ENCODE measurements at regions not wholly inside any gene's neighbourhood (a gene's known extent, or its start where the extent isn't known, plus 50 kb on each side); places are given as distances from the start of the nearest gene placed in this dataset.

GRCh38 chr6:19002976-19003560 is 615.9 kb downstream of the RNF144B start:
- H2AFZ ChIP-seq (ENCODE audit: control insufficient read depth, low read depth, low read length) = no peak overlapping the region
- 4% methylated on average over 1 of the region's 1 CpG for WGBS (ENCODE audit: insufficient coverage, insufficient replicate concordance, low lambda C conversion rate, missing lambda C conversion rate)
- DNase-seq (ENCODE audit: low read depth, low spot score) (no peak), FAIRE-seq (no peak), ATAC-seq (no peak)
- no peak overlapping the region for H3K9ac ChIP-seq (ENCODE audit: control insufficient read depth, insufficient read depth, low read length)
- ChIA-PET SMC1A (ENCODE audit: uncharacterized antibody, unreplicated experiment) (no interaction called here), POLR2A (no interaction called here), RAD21 (ENCODE audit: unreplicated experiment) (no interaction called here), CTCF (no interaction called here)
- H3K4me2 ChIP-seq (ENCODE audit: control insufficient read depth, insufficient read depth) = no peak overlapping the region
- in situ Hi-C loops (cut with MboI) (loop anchor here (25.0 kb wide), 1 partner anchor 1509 kb away; no protein-coding TSS in a partner anchor), intact Hi-C loops (cut with micrococcal nuclease; ENCODE audit: unreplicated experiment) (no loop called here)
- H4K20me1 ChIP-seq (ENCODE audit: control insufficient read depth, insufficient read depth) = no peaks in the 10 kb centered on the region
- TF ChIP-seq BACH1 (IDR thresholded peaks at IDR 0.05; ENCODE audit: borderline replicate concordance) (no peak), SKIL (IDR thresholded peaks at IDR 0.05; ENCODE audit: low read depth, poor library complexity, severe bottlenecking) (no peak)
- H3K36me3 ChIP-seq (ENCODE audit: control insufficient read depth in 2 of 2, insufficient read depth in 2 of 2, low read length in 1 of 2) = no peaks in the 10 kb centered on the region
- no peaks in the 10 kb centered on the region for H3K79me2 ChIP-seq (ENCODE audit: control insufficient read depth, insufficient read depth, low read length)
- H3K27ac ChIP-seq (ENCODE audit: control insufficient read depth, insufficient read depth) = no peak overlapping the region
- H3K9me3 ChIP-seq (replicated peaks; ENCODE audit: control insufficient read depth, insufficient read depth, low read length) = no peaks in the 10 kb centered on the region
- H3K27me3 ChIP-seq (replicated peaks in 1 of 2; ENCODE audit: control insufficient read depth in 2 of 2, insufficient read depth in 2 of 2, low read length in 1 of 2) = no peaks in the 10 kb centered on the region
- H3K4me1 ChIP-seq (ENCODE audit: control insufficient read depth, insufficient read depth, low read length) = no peaks in the 10 kb centered on the region
- BruUV-seq (replicated peaks) = no TSS peak
- H3K4me3 ChIP-seq = no peak overlapping the region

GRCh38 chr6:19004176-19004575 is 617.0 kb downstream of the RNF144B start:
- SMC1A ChIA-PET (ENCODE audit: uncharacterized antibody, unreplicated experiment) = no interaction called here
- 1% methylated on average over 4 of the region's 4 CpGs for WGBS (ENCODE audit: insufficient coverage, insufficient replicate concordance, low lambda C conversion rate, missing lambda C conversion rate)
- ATAC-seq (no peak), FAIRE-seq (no peak), DNase-seq (ENCODE audit: low read depth, low spot score) (no peak)
- Histone ChIP-seq H3K4me2 (ENCODE audit: control insufficient read depth, insufficient read depth) (no peak overlapping the region), H4K20me1 (ENCODE audit: control insufficient read depth, insufficient read depth) (no peaks in the 10 kb centered on the region), H3K36me3 (ENCODE audit: control insufficient read depth in 2 of 2, insufficient read depth in 2 of 2, low read length in 1 of 2) (no peaks in the 10 kb centered on the region), H3K9me3 (replicated peaks; ENCODE audit: control insufficient read depth, insufficient read depth, low read length) (no peaks in the 10 kb centered on the region), H2AFZ (ENCODE audit: control insufficient read depth, low read depth, low read length) (no peak overlapping the region), H3K9ac (ENCODE audit: control insufficient read depth, insufficient read depth, low read length) (no peak overlapping the region), H3K27ac (ENCODE audit: control insufficient read depth, insufficient read depth) (no peak overlapping the region), H3K4me1 (ENCODE audit: control insufficient read depth, insufficient read depth, low read length) (no peaks in the 10 kb centered on the region), H3K4me3 (no peak overlapping the region), H3K79me2 (ENCODE audit: control insufficient read depth, insufficient read depth, low read length) (no peaks in the 10 kb centered on the region), H3K27me3 (replicated peaks in 1 of 2; ENCODE audit: control insufficient read depth in 2 of 2, insufficient read depth in 2 of 2, low read length in 1 of 2) (no peaks in the 10 kb centered on the region)
- BruUV-seq (replicated peaks) = no TSS peak
- RAD21 ChIA-PET (ENCODE audit: unreplicated experiment) = no interaction called here
- intact Hi-C loops (cut with micrococcal nuclease; ENCODE audit: unreplicated experiment) = no loop called here
- POLR2A ChIA-PET = no interaction called here
- in situ Hi-C loops (cut with MboI) = loop anchor here (25.0 kb wide), 1 partner anchor 1508 kb away; no protein-coding TSS in a partner anchor
- no peak for TF ChIP-seq ASH2L (IDR thresholded peaks at IDR 0.05; ENCODE audit: borderline replicate concordance, low read depth)
- no peak for TF ChIP-seq IKZF2 (IDR thresholded peaks at IDR 0.05)
- no peak for TF ChIP-seq MTA2 (IDR thresholded peaks at IDR 0.05; ENCODE audit: low read depth)
- TF ChIP-seq TAF1 (IDR thresholded peaks at IDR 0.05; ENCODE audit: borderline replicate concordance, low read depth, low read length) = no peak
- TF ChIP-seq LARP7 (IDR thresholded peaks at IDR 0.05) = no peak
- no peak for TF ChIP-seq TCF12 (IDR thresholded peaks at IDR 0.05; ENCODE audit: low read depth, low read length)
- no peak for TF ChIP-seq SMAD1 (IDR thresholded peaks at IDR 0.05; ENCODE audit: low read depth, partially characterized antibody)
- no peak for TF ChIP-seq ZNF24 (IDR thresholded peaks at IDR 0.05)
- TF ChIP-seq RBBP5 (conservative IDR thresholded peaks at IDR 0.05) = no peak
- TF ChIP-seq MXI1 (IDR thresholded peaks at IDR 0.05; ENCODE audit: low read depth, low read length) = no peak
- CTCF ChIA-PET = no interaction called here

Measured in GM12878 (cell line).